H1 (cell line): ENCODE measurements at regions not wholly inside any gene's neighbourhood (a gene's known extent, or its start where the extent isn't known, plus 50 kb on each side); places are given as distances from the start of the nearest gene placed in this dataset.

Experiments
- GABPA ChIP-seq: IDR thresholded peaks from 2 replicates; pipeline ENCODE4 v1.6.1; 2011; ENCODE audit warnings: mild to moderate bottlenecking, low read length, moderate library complexity, borderline replicate concordance; ENCODE audit not compliant: insufficient read depth
- TF ChIP-seq, protein P1 (sequence below), 3 experiments: IDR thresholded peaks; 1 replicate in 2 of 3; 2 replicates in 1 of 3; pipeline versions ENCODE4 v1.5.1 to v1.6.1; 2011; ENCODE audit warnings: low read length in 3 of 3, mild to moderate bottlenecking in 3 of 3, inconsistent platforms in 2 of 3, low read depth in 1 of 3, moderate library complexity in 1 of 3; ENCODE audit not compliant: insufficient read depth in 1 of 3; ENCODE audit errors: control extremely low read depth in 1 of 3

- TF ChIP-seq, protein P1, sequence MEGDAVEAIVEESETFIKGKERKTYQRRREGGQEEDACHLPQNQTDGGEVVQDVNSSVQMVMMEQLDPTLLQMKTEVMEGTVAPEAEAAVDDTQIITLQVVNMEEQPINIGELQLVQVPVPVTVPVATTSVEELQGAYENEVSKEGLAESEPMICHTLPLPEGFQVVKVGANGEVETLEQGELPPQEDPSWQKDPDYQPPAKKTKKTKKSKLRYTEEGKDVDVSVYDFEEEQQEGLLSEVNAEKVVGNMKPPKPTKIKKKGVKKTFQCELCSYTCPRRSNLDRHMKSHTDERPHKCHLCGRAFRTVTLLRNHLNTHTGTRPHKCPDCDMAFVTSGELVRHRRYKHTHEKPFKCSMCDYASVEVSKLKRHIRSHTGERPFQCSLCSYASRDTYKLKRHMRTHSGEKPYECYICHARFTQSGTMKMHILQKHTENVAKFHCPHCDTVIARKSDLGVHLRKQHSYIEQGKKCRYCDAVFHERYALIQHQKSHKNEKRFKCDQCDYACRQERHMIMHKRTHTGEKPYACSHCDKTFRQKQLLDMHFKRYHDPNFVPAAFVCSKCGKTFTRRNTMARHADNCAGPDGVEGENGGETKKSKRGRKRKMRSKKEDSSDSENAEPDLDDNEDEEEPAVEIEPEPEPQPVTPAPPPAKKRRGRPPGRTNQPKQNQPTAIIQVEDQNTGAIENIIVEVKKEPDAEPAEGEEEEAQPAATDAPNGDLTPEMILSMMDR (IDR thresholded peaks at IDR 0.05; ENCODE audit: control extremely low read depth in 1 of 3, insufficient read depth in 1 of 3, low read depth in 1 of 3, low read length in 3 of 3), result no peak
- TF ChIP-seq GABPA, result no peak
Observed at GRCh38 chr10:3014968-3015367, 52.4 kb upstream of the PFKP start.
